Activated CD4-positive, alpha-beta T cell treated with anti-CD3 and anti-CD28 coated beads, Interleukin-2, amount 10 ng/mL, durations not matched to agents 24 days and 14 days (primary cell): ENCODE measurements at regions not wholly inside any gene's neighbourhood (a gene's known extent, or its start where the extent isn't known, plus 50 kb on each side); places are given as distances from the start of the nearest gene placed in this dataset.

Source experiments
- DNase-seq: peaks from one replicate; pipeline ENCODE4 v3.0.0; 2022
- H3K27ac Mint-ChIP-seq: one replicate; pipeline ENCODE4 v1.8.0; 2022; ENCODE audit warnings: mild to moderate bottlenecking, mixed read lengths
- H3K27me3 Mint-ChIP-seq: one replicate; pipeline ENCODE4 v1.8.0; 2022; ENCODE audit warnings: mixed read lengths
- H3K36me3 Mint-ChIP-seq: one replicate; pipeline ENCODE4 v1.8.0; 2022; ENCODE audit warnings: low read depth, mild to moderate bottlenecking, mixed read lengths
- H3K4me1 Mint-ChIP-seq: one replicate; pipeline ENCODE4 v1.8.0; 2021; ENCODE audit warnings: mixed read lengths
- H3K4me3 Mint-ChIP-seq: one replicate; pipeline ENCODE4 v1.8.0; 2022; ENCODE audit warnings: mild to moderate bottlenecking, moderate library complexity, mixed read lengths
- H3K9me3 Mint-ChIP-seq: one replicate; pipeline ENCODE4 v1.8.0; 2021; ENCODE audit warnings: mixed read lengths
- intact Hi-C: fragments of 100-400 bp; cut with micrococcal nuclease; formaldehyde crosslinking; loops from one replicate; pipeline ENCODE4 v1.15.1; 2023

DNA sequence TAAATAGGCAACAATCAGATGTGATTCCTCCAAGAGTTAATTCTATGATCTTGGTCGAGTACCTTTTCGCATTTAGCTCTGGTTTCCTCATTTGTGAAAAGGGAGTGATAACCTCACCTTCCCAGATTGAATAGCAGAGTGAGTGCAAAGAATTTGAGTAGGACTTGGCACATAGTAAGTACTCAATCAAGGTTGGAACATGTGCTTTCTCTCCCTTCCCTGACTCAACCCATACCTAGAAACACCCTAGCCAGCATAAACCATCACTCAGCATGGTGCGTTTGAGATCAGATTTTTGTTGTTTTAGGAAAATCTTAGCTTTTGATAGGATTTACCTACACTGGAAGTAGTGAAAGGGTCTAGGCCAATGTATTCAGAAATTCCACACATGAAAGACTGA, 333.4 kb upstream of the NT5E start:
- Mint-ChIP-seq H3K4me3 (no peak overlapping the region), H3K36me3 (no peaks in the 10 kb centered on the region), H3K27ac (no peak overlapping the region), H3K27me3 (no peaks in the 10 kb centered on the region), H3K4me1 (no peaks in the 10 kb centered on the region), H3K9me3 (no peaks in the 10 kb centered on the region)
- intact Hi-C loops: no loop called here
- no peak for DNase-seq

- intact Hi-C loops: no loop called here
- DNase-seq: no peak
- Mint-ChIP-seq H3K27me3 (no peaks in the 10 kb centered on the region), H3K9me3 (no peaks in the 10 kb centered on the region), H3K4me3 (no peak overlapping the region), H3K4me1 (no peaks in the 10 kb centered on the region), H3K27ac (no peak overlapping the region), H3K36me3 (no peaks in the 10 kb centered on the region)
Measured at GRCh38 chr6:85115876-85116275, 334.0 kb upstream of the NT5E start.

- Mint-ChIP-seq H3K4me1 (no peaks in the 10 kb centered on the region), H3K27me3 (no peaks in the 10 kb centered on the region), H3K27ac (no peak overlapping the region), H3K9me3 (no peaks in the 10 kb centered on the region), H3K4me3 (no peak overlapping the region), H3K36me3 (no peaks in the 10 kb centered on the region)
- intact Hi-C loops: no loop called here
- no peak for DNase-seq
Measured at GRCh38 chr6:85115376-85115775, 334.5 kb upstream of the NT5E start.

GRCh38 chr6:85114581-85114935, 335.3 kb upstream of the NT5E start:
- intact Hi-C loops: no loop called here
- Mint-ChIP-seq H3K27me3 (no peaks in the 10 kb centered on the region), H3K36me3 (no peaks in the 10 kb centered on the region), H3K4me1 (no peaks in the 10 kb centered on the region), H3K9me3 (no peaks in the 10 kb centered on the region), H3K4me3 (no peak overlapping the region), H3K27ac (no peak overlapping the region)
- no peak for DNase-seq

DNA sequence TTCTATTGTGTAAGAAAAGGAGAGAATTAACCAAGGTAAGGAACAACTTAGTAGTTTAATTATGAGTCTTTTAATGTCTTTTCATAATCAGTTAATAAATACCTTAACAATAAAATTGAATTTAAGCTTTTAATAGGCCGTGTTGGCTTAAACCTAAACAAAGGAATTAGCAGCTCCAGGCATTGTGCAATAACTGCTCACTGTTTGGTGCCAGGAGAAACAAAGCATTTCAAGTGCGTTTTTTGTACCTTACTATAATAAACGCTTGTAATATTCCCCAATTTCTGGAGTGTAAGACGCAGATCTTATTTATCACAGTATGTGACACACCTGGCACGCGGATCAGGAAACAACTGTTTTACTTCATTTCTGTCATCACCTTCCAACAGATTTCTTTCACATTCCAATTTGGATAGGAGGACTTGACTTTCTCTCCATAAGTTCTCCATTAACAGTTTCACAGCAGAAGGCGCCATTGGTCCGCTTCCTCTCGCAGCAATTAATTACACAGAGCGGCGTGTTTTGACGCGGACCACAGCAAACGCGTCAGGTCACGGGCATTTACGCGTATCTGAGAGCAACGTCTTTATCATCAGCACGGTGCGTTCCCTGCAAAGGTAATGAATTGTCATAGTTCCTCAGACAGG, 335.8 kb upstream of the NT5E start:
- intact Hi-C loops: no loop called here
- Mint-ChIP-seq H3K27ac (no peak overlapping the region), H3K4me1 (no peaks in the 10 kb centered on the region), H3K27me3 (no peaks in the 10 kb centered on the region), H3K36me3 (no peaks in the 10 kb centered on the region), H3K9me3 (no peaks in the 10 kb centered on the region), H3K4me3 (no peak overlapping the region)
- DNase-seq: no peak

- H3K4me1 Mint-ChIP-seq: no peaks in the 10 kb centered on the region
- no peaks in the 10 kb centered on the region for H3K9me3 Mint-ChIP-seq
- intact Hi-C loops: no loop called here
- H3K4me3 Mint-ChIP-seq: no peak overlapping the region
- H3K36me3 Mint-ChIP-seq: no peaks in the 10 kb centered on the region
- H3K27me3 Mint-ChIP-seq: no peaks in the 10 kb centered on the region
- no peak overlapping the region for H3K27ac Mint-ChIP-seq
- no peak for DNase-seq
Measured at GRCh38 chr6:85112540-85112939, 337.3 kb upstream of the NT5E start.

DNA sequence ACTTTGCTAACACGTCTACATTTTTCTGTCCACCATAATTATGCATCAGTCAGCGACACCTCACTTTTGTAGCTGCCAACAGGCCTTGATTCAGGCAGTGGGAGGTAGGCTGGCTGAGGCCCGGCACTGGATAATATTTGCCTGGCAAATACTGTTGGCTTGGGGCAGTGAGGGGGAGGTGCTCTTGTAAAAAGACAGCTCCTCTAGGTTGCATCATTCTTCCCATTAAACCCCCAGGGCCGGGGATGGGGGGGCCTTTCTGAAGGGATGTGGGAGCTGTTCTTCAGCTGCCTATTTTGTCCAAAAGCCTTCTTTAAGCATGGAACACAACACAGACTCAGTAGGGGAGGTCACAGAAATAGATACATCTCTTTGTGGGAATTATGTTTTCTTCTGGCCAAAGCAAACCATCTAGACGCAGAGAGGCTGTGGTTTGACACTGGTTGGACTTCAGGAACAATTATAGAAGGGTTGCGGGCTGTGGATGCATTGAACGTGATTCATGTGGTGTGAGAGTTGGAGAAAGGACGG, 338.3 kb upstream of the NT5E start:
- Mint-ChIP-seq H3K9me3 (no peaks in the 10 kb centered on the region), H3K4me1 (no peaks in the 10 kb centered on the region), H3K4me3 (no peak overlapping the region), H3K27me3 (no peaks in the 10 kb centered on the region), H3K27ac (no peak overlapping the region), H3K36me3 (no peaks in the 10 kb centered on the region)
- intact Hi-C loops: no loop called here
- no peak for DNase-seq

- no peak for DNase-seq
- Mint-ChIP-seq H3K4me1 (no peaks in the 10 kb centered on the region), H3K4me3 (no peak overlapping the region), H3K9me3 (no peaks in the 10 kb centered on the region), H3K36me3 (no peaks in the 10 kb centered on the region), H3K27me3 (no peaks in the 10 kb centered on the region), H3K27ac (no peak overlapping the region)
- intact Hi-C loops: no loop called here
Measured at GRCh38 chr6:85110943-85111342, 338.9 kb upstream of the NT5E start.

DNA sequence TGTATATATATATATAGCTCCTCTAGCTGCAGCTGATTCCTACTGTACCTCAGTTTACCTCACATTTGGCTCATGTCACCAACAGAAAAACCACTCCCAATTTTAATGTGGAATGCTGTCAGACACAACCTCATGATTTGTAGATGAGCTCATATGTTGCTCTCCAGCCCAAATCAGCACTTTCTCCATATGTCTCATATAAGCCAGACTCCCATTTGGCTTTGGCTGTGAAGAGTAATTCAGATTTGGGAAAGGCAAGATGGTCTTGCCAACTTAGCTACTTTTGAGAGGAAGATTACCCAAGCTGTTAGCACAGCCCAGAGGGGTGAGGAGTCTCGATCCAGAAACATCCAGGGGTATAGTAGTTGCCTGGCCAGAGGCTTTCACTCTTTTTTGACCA, 342.2 kb upstream of the NT5E start:
- H3K4me3 Mint-ChIP-seq: no peak overlapping the region
- no peak overlapping the region for H3K27ac Mint-ChIP-seq
- peaks cover 1% of the 10 kb centered on the region for H3K9me3 Mint-ChIP-seq
- H3K27me3 Mint-ChIP-seq: no peaks in the 10 kb centered on the region
- H3K36me3 Mint-ChIP-seq: no peaks in the 10 kb centered on the region
- intact Hi-C loops: no loop called here
- no peaks in the 10 kb centered on the region for H3K4me1 Mint-ChIP-seq
- DNase-seq: no peak

DNA sequence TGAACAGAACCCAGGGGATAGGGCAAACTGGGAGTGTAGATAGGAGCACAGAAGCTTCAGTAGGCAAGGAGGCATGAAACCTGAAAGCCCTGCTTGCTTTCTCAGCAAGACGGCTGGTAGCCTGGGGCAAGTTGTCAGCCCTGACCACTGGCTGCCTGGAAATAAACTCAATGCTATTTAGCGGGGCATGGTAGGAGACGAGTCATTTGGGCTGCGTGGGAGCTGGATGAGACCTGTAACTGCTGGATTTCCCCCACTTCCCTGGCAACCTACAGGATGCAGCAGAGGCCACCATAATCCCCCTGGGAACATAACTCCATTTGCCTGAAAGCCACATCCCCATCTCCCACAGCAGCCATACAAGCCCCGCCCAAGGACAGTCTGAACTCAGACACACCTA, 332.6 kb upstream of the TBX18 start:
- no peaks in the 10 kb centered on the region for H3K4me1 Mint-ChIP-seq
- intact Hi-C loops: no loop called here
- H3K27ac Mint-ChIP-seq: no peak overlapping the region
- peaks cover 24% of the 10 kb centered on the region for H3K9me3 Mint-ChIP-seq
- DNase-seq: peak; percentile 31
- H3K27me3 Mint-ChIP-seq: no peaks in the 10 kb centered on the region
- H3K4me3 Mint-ChIP-seq: no peak overlapping the region
- no peaks in the 10 kb centered on the region for H3K36me3 Mint-ChIP-seq

GRCh38 chr6:85092226-85092625, 327.8 kb upstream of the TBX18 start:
- no peaks in the 10 kb centered on the region for H3K36me3 Mint-ChIP-seq
- intact Hi-C loops: no loop called here
- no peak overlapping the region for H3K27ac Mint-ChIP-seq
- peaks cover 17% of the 10 kb centered on the region for H3K9me3 Mint-ChIP-seq
- no peak overlapping the region for H3K4me3 Mint-ChIP-seq
- no peak for DNase-seq
- no peaks in the 10 kb centered on the region for H3K4me1 Mint-ChIP-seq
- H3K27me3 Mint-ChIP-seq: no peaks in the 10 kb centered on the region

DNA sequence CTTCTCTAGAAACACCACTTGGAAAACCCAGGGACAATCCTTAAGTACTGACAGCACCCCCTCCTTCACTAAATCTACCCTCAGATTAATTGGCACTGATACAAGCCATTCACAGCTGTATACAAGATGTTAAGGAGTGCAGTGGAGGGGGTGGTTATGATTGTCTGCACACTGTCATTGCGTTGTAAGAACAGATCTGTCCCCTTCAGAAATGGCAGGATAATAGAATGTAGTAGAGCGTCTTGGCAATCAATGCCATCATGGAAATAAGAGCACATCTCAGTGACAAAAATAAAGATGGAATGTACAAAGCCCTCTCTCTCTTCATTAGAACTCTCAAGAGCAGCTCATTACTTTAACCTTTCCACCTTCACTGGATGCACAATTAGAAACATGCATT, 324.9 kb upstream of the TBX18 start:
- no peak overlapping the region for H3K4me3 Mint-ChIP-seq
- H3K4me1 Mint-ChIP-seq: no peaks in the 10 kb centered on the region

GRCh38 chr6:85085875-85086274, 321.5 kb upstream of the TBX18 start:
- intact Hi-C loops: no loop called here
- Mint-ChIP-seq H3K36me3 (no peaks in the 10 kb centered on the region), H3K27ac (no peak overlapping the region)

More for the DNA sequence above, 324.9 kb upstream of the TBX18 start:
- Mint-ChIP-seq H3K27me3 (no peaks in the 10 kb centered on the region), H3K36me3 (no peaks in the 10 kb centered on the region), H3K27ac (no peak overlapping the region), H3K9me3 (peaks cover 6% of the 10 kb centered on the region)
- intact Hi-C loops: no loop called here
- DNase-seq: no peak

DNA sequence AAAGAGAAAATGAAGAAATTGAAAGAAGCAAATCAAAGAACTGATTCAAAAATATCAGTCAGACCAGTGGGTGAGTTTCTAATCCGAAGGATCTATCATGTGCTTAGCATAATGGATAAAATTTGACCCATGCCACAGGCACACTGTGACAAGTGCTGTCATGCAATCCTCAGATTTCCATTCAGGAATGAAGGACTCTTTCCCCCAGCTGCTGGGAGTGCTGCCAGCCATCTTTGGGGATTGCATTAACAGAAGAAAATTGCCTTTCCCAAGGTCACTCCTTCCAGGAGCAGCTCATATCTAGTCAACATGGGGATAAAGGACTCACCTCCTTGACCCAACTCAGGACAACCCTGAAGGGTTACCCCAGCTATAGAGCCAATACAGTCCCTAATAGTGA, 316.7 kb upstream of the TBX18 start:
- no peaks in the 10 kb centered on the region for H3K36me3 Mint-ChIP-seq
- intact Hi-C loops: no loop called here

More at GRCh38 chr6:85085875-85086274, 321.5 kb upstream of the TBX18 start:
- H3K4me1 Mint-ChIP-seq: no peaks in the 10 kb centered on the region
- no peaks in the 10 kb centered on the region for H3K27me3 Mint-ChIP-seq
- H3K4me3 Mint-ChIP-seq: no peak overlapping the region
- no peak for DNase-seq
- H3K9me3 Mint-ChIP-seq: no peaks in the 10 kb centered on the region

DNA sequence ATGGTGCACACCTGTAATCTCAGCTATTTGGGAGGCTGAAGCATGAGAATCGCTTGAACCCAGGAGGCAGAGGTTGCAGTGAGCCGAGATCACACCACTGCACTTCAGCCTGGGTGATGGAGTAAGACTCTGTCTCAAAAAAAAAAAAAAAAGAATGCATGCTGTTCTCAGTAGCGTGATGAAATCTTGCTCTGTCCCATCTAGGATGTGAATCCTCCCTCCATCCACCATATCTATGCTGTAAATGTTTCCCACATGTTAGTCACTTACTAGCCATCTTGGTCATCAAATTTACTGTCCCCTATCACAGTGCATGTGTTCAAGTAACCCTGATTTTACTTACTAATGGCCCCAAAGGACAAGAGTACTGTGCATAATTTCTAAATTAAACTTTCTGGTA, 315.4 kb upstream of the TBX18 start:
- DNase-seq: no peak
- Mint-ChIP-seq H3K4me1 (no peaks in the 10 kb centered on the region), H3K36me3 (no peaks in the 10 kb centered on the region), H3K27ac (no peak overlapping the region), H3K27me3 (no peaks in the 10 kb centered on the region), H3K4me3 (no peak overlapping the region), H3K9me3 (no peaks in the 10 kb centered on the region)
- intact Hi-C loops: no loop called here

More for the DNA sequence above, 316.7 kb upstream of the TBX18 start:
- Mint-ChIP-seq H3K27me3 (no peaks in the 10 kb centered on the region), H3K9me3 (no peaks in the 10 kb centered on the region), H3K4me1 (no peaks in the 10 kb centered on the region), H3K4me3 (no peak overlapping the region), H3K27ac (no peak overlapping the region)
- no peak for DNase-seq
